Medulla oblongata (tissue), 1 donor: ENCODE measurements at regions not wholly inside any gene's neighbourhood (a gene's known extent, or its start where the extent isn't known, plus 50 kb on each side); places are given as distances from the start of the nearest gene placed in this dataset.

Source experiments
- DNase-seq: peaks from one replicate; pipeline ENCODE4 v3.0.0-alpha.2; 2015; ENCODE audit errors: extremely low spot score

GRCh38 chr10:110436554-110437350, 61.0 kb upstream of the DUSP5 start:
- no peak for DNase-seq

GRCh38 chr10:110437351-110437605, 60.4 kb upstream of the DUSP5 start:
- no peak for DNase-seq

GRCh38 chr10:110437761-110438341, 59.9 kb upstream of the DUSP5 start:
- no peak for DNase-seq

GRCh38 chr10:110442746-110443145, 55.0 kb upstream of the DUSP5 start:
- DNase-seq: no peak

GRCh38 chr10:110443239-110444003, 54.3 kb upstream of the DUSP5 start:
- DNase-seq: no peak

GRCh38 chr10:110444004-110444337, 53.7 kb upstream of the DUSP5 start:
- no peak for DNase-seq

- no peak for DNase-seq
Measured at GRCh38 chr10:110445871-110446270, 51.8 kb upstream of the DUSP5 start.

GRCh38 chr10:110446277-110446676, 51.4 kb upstream of the DUSP5 start:
- no peak for DNase-seq

GRCh38 chr10:110446954-110447608, 50.6 kb upstream of the DUSP5 start:
- peak; percentile 23 for DNase-seq

- no peak for DNase-seq
Measured at GRCh38 chr10:110447886-110448285, 49.8 kb upstream of the DUSP5 start.
